Mesenchymal stem cell (in vitro differentiated cells and primary cell): ENCODE measurements at regions not wholly inside any gene's neighbourhood (a gene's known extent, or its start where the extent isn't known, plus 50 kb on each side); places are given as distances from the start of the nearest gene placed in this dataset.

ENCODE experiments used
- DNase-seq: peaks from one replicate; pipeline ENCODE4 v3.0.0-alpha.2; 2013
- H2AFZ ChIP-seq: one replicate; pipeline ENCODE4 v1.6.1; 2013; ENCODE audit warnings: low read depth, mild to moderate bottlenecking, control low read depth, inconsistent platforms, low read length, moderate library complexity
- H2AK5ac ChIP-seq: 2 replicates; pipeline ENCODE4 v1.6.1; 2013; ENCODE audit warnings: low read length, moderate library complexity, mild to moderate bottlenecking, inconsistent platforms; ENCODE audit not compliant: severe bottlenecking
- H2BK120ac ChIP-seq: one replicate; pipeline ENCODE4 v1.6.1; 2013; ENCODE audit warnings: low read depth, mild to moderate bottlenecking, inconsistent platforms, low read length, moderate library complexity
- H2BK12ac ChIP-seq, 2 experiments: one replicate each; pipeline ENCODE4 v1.6.1; 2013; ENCODE audit warnings: inconsistent platforms in 2 of 2, low read length in 2 of 2, mild to moderate bottlenecking in 2 of 2, moderate library complexity in 2 of 2, control low read depth in 1 of 2
- H2BK15ac ChIP-seq: one replicate; pipeline ENCODE4 v1.6.1; 2013; ENCODE audit warnings: mild to moderate bottlenecking, low read depth, inconsistent platforms; ENCODE audit not compliant: poor library complexity, severe bottlenecking
- H2BK5ac ChIP-seq: 2 replicates; pipeline ENCODE4 v1.6.1; 2013; ENCODE audit warnings: low read depth, mild to moderate bottlenecking, low read length, control low read depth, inconsistent platforms; ENCODE audit not compliant: poor library complexity, severe bottlenecking
- H3K14ac ChIP-seq, 2 experiments: one replicate each; pipeline ENCODE4 v1.6.1; 2013; ENCODE audit warnings: inconsistent platforms in 2 of 2, low read length in 2 of 2, control low read depth in 1 of 2, mild to moderate bottlenecking in 1 of 2, moderate library complexity in 1 of 2
- H3K18ac ChIP-seq, 2 experiments: one replicate each; pipeline ENCODE4 v1.6.1; 2013; ENCODE audit warnings: inconsistent platforms in 2 of 2, low read length in 2 of 2, control low read depth in 1 of 2, low read depth in 1 of 2, mild to moderate bottlenecking in 1 of 2
- H3K23ac ChIP-seq, 2 experiments: one replicate each; pipeline ENCODE4 v1.6.1; 2013; ENCODE audit warnings: inconsistent platforms in 2 of 2, low read length in 2 of 2, mild to moderate bottlenecking in 2 of 2, moderate library complexity in 2 of 2, control low read depth in 1 of 2
- H3K27ac ChIP-seq: 2 replicates; pipeline ENCODE4 v1.5.1; 2013; ENCODE audit warnings: mild to moderate bottlenecking, moderate library complexity, low read length, control low read depth, inconsistent platforms; ENCODE audit not compliant: poor library complexity, severe bottlenecking
- H3K27me3 ChIP-seq, 2 experiments: 2 replicates each; pipeline versions ENCODE4 v1.6.1 to v1.7.0; 2013; ENCODE audit warnings: low read length in 2 of 2, mild to moderate bottlenecking in 2 of 2, moderate library complexity in 2 of 2, control low read depth in 1 of 2, inconsistent platforms in 1 of 2; ENCODE audit not compliant: control insufficient read depth in 1 of 2, insufficient read depth in 1 of 2
- H3K36me3 ChIP-seq, 2 experiments: 2 replicates each; pipeline versions ENCODE4 v1.6.1 to v1.7.0; 2013; ENCODE audit warnings: low read length in 2 of 2, control low read depth in 1 of 2, inconsistent platforms in 1 of 2, low read depth in 1 of 2, mild to moderate bottlenecking in 1 of 2; ENCODE audit not compliant: insufficient read depth in 2 of 2, control insufficient read depth in 1 of 2
- H3K4ac ChIP-seq, 2 experiments: one replicate each; pipeline ENCODE4 v1.6.1; 2013; ENCODE audit warnings: inconsistent platforms in 2 of 2, low read length in 2 of 2, mild to moderate bottlenecking in 2 of 2, moderate library complexity in 2 of 2, control low read depth in 1 of 2, low read depth in 1 of 2
- H3K4me1 ChIP-seq: 2 replicates; pipeline ENCODE4 v1.6.1; 2013; ENCODE audit warnings: low read depth, low read length, control low read depth; ENCODE audit not compliant: control insufficient read depth, insufficient read depth
- H3K4me2 ChIP-seq: 2 replicates; pipeline ENCODE4 v1.6.1; 2013; ENCODE audit warnings: low read length, mild to moderate bottlenecking, inconsistent platforms; ENCODE audit not compliant: poor library complexity, severe bottlenecking
- H3K4me3 ChIP-seq, 2 experiments: 2 replicates each; pipeline versions ENCODE4 v1.5.1 to v1.7.0; 2013; ENCODE audit warnings: low read length in 2 of 2, mild to moderate bottlenecking in 2 of 2, control low read depth in 1 of 2, low read depth in 1 of 2; ENCODE audit not compliant: insufficient read depth in 1 of 2
- H3K79me1 ChIP-seq: replicated peaks from 2 replicates; pipeline ENCODE4 v1.6.1; 2013; ENCODE audit warnings: mild to moderate bottlenecking, control low read depth, low read length, inconsistent platforms; ENCODE audit not compliant: poor library complexity, severe bottlenecking
- H3K9ac ChIP-seq: 2 replicates; pipeline ENCODE4 v1.7.0; 2013; ENCODE audit warnings: mild to moderate bottlenecking, low read length, moderate library complexity
- H3K9me3 ChIP-seq: 2 replicates; pipeline ENCODE4 v1.7.0; 2013; ENCODE audit warnings: mild to moderate bottlenecking, low read length; ENCODE audit not compliant: control insufficient read depth
- H4K8ac ChIP-seq: one replicate; pipeline ENCODE4 v1.6.1; 2013; ENCODE audit warnings: inconsistent platforms, mild to moderate bottlenecking, low read length, moderate library complexity
- H4K91ac ChIP-seq: one replicate; pipeline ENCODE4 v1.6.1; 2013; ENCODE audit warnings: mild to moderate bottlenecking, low read length, inconsistent platforms
- WGBS: methylation state at CpG from one replicate; pipeline ENCODE4 v1.1.7; 2013; ENCODE audit warnings: mixed read lengths; 5-methylcytosine and 5-hydroxymethylcytosine counted together

DNA sequence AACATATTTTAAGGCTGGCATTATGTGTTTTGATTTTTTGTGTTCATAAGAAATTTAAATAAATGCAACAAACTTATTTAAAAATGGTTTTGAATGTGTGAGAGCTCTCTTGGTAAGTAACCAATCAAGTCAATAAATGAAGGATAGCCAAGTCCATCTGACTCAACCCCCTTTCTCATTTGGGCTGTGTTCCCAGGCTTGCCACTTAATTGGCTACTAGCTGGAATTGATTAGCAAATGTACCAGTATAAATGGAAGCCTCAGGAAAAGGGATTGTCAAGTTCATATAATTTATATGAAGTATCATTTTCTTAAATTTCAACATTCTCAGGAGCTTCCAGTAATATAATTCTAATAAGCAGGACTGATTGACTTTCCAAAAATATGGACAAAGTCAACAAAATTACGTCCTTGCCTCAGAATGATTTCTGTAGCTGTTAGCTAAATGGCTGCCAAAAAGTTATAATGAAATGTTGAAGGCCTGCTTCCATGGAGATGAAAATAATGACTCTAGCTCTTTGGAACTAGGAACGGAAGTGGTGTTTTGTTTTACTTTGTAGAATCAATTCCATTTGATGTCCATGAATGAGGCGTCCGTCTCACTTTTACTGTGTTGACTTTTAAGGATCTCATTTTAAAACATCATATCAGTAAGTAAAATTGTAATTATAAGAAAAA is 614.9 kb downstream of the CDH26 start:
- H3K27ac ChIP-seq = no peak overlapping the region
- H2BK120ac ChIP-seq = no peak overlapping the region
- no peaks in the 10 kb centered on the region for H3K4me1 ChIP-seq
- peak overlapping the region; percentile 7 for H3K9ac ChIP-seq
- DNase-seq = no peak
- H3K14ac ChIP-seq = no peak overlapping the region
- H3K4ac ChIP-seq = no peak overlapping the region
- H2AFZ ChIP-seq = no peak overlapping the region
- H4K8ac ChIP-seq = no peak overlapping the region
- no peak overlapping the region for H3K4me2 ChIP-seq
- no peaks in the 10 kb centered on the region for H3K36me3 ChIP-seq
- H2BK15ac ChIP-seq = no peak overlapping the region
- H2BK12ac ChIP-seq = no peak overlapping the region
- no peaks in the 10 kb centered on the region for H3K9me3 ChIP-seq
- H4K91ac ChIP-seq = no peak overlapping the region
- no peak overlapping the region for H3K23ac ChIP-seq
- no peak overlapping the region for H3K4me3 ChIP-seq
- WGBS = 54% methylated on average over 2 of the region's 4 CpGs
- no peaks in the 10 kb centered on the region for H3K27me3 ChIP-seq
- no peak overlapping the region for H3K18ac ChIP-seq
- H2AK5ac ChIP-seq = no peak overlapping the region
- H3K79me1 ChIP-seq = no peaks in the 10 kb centered on the region
- H2BK5ac ChIP-seq = no peak overlapping the region

DNA sequence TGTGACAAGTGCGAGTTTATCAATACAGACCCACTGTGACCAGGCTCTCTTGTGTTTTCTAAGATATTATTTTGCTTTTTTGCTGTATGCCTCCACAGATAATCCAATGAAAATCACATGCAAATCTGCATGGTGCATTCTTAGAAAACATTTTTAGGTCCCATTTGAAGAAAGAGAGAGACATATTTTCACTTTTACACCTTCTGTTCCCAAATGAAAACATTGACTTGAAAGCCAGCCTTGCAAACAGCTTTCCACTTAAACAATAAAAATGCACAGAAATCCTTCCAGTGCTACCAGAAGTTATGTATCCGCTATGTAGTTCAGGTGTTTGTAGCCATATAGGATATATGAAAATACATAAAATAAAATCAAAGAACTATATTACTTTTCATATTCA is 618.0 kb downstream of the CDH26 start:
- no peak overlapping the region for H3K23ac ChIP-seq
- no peak overlapping the region for H3K18ac ChIP-seq
- H4K8ac ChIP-seq = no peak overlapping the region
- no peak for DNase-seq
- no peaks in the 10 kb centered on the region for H3K9me3 ChIP-seq
- H2BK5ac ChIP-seq = no peak overlapping the region
- H3K4me3 ChIP-seq = no peak overlapping the region
- H3K4me1 ChIP-seq = no peaks in the 10 kb centered on the region
- no peak overlapping the region for H3K27ac ChIP-seq
- H3K4me2 ChIP-seq = no peak overlapping the region
- H3K36me3 ChIP-seq = no peaks in the 10 kb centered on the region
- no peak overlapping the region for H2BK15ac ChIP-seq
- no peak overlapping the region for H2AK5ac ChIP-seq
- no peak overlapping the region for H3K9ac ChIP-seq
- H2BK12ac ChIP-seq = no peak overlapping the region
- H3K4ac ChIP-seq = no peak overlapping the region
- H2AFZ ChIP-seq = no peak overlapping the region
- H4K91ac ChIP-seq = no peak overlapping the region
- WGBS = 100% methylated on average over 1 of the region's 2 CpGs
- no peaks in the 10 kb centered on the region for H3K79me1 ChIP-seq
- H3K14ac ChIP-seq = no peak overlapping the region
- H2BK120ac ChIP-seq = no peak overlapping the region
- no peaks in the 10 kb centered on the region for H3K27me3 ChIP-seq

DNA sequence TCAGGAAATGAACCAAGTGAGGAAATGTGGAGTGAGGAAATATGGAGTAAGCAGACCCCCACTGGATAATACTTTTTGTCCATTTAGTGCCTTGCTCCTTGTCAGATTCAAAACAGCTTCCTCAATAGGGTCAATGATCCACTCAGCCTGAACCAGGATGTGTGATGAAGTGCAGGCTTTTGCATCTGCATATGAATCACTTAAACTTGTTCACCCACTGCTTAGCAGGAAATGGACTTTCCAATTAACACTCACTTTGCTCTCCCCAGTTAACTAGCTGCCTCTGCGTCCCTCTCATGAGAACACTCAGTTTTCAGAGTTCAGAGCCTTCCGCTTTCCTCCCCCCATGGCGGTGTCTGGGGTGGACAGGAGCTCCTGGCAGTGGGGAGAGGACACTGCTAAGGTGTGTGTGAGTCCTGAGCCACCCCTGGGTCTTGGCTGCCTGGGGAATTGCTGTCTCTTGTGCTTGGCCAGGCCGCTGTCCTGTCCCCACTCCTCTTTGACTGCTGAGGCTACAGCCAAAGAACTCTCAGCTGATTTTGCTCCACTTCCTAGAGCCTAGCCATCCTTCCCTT is 621.8 kb downstream of the CDH26 start:
- no peak overlapping the region for H2BK12ac ChIP-seq
- DNase-seq = no peak
- H3K18ac ChIP-seq = no peak overlapping the region
- H2BK5ac ChIP-seq = no peak overlapping the region
- H2BK120ac ChIP-seq = no peak overlapping the region
- H3K14ac ChIP-seq = no peak overlapping the region
- H2AFZ ChIP-seq = no peak overlapping the region
- H3K4ac ChIP-seq = no peak overlapping the region
- no peak overlapping the region for H2AK5ac ChIP-seq
- no peak overlapping the region for H4K8ac ChIP-seq
- H3K36me3 ChIP-seq = no peaks in the 10 kb centered on the region
- no peak overlapping the region for H3K9ac ChIP-seq
- H2BK15ac ChIP-seq = no peak overlapping the region
- no peak overlapping the region for H3K4me2 ChIP-seq
- WGBS = 56% methylated on average over 2 of the region's 4 CpGs
- no peak overlapping the region for H3K27ac ChIP-seq
- no peaks in the 10 kb centered on the region for H3K4me1 ChIP-seq
- no peaks in the 10 kb centered on the region for H3K79me1 ChIP-seq
- no peak overlapping the region for H3K4me3 ChIP-seq
- H3K27me3 ChIP-seq = no peaks in the 10 kb centered on the region
- no peak overlapping the region for H3K23ac ChIP-seq
- H3K9me3 ChIP-seq = no peaks in the 10 kb centered on the region
- no peak overlapping the region for H4K91ac ChIP-seq

DNA sequence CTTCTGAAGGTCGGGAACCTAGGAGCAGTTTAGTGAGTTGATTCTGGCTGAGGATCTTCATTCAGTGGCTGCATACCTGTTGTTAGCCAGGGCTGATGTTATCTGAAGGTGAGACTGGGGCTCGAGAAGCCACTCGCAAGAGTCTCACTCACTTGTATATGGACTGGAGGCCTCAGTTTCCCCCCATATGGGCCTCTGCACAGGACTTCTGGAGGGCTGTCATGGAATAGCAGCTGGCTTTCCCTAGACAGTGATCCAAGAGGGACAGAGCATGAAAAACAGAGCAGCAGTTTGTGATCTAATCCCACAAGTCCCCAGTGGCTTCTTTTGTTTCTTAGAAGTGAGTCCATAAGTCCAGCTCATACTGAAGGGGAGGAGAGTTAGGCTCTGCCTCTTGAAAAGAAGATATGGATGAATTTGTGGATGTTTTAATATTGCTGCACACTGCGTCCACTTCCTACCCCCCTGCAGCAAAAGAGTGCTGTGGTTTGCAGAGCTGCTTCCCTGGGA is 623.4 kb downstream of the CDH26 start:
- Histone ChIP-seq H3K23ac (no peak overlapping the region), H3K4me1 (no peaks in the 10 kb centered on the region), H3K14ac (no peak overlapping the region), H2BK12ac (no peak overlapping the region), H2BK120ac (no peak overlapping the region), H3K36me3 (no peaks in the 10 kb centered on the region), H3K18ac (no peak overlapping the region), H2BK15ac (no peak overlapping the region), H2AFZ (no peak overlapping the region), H3K4me3 (no peak overlapping the region), H4K8ac (no peak overlapping the region), H3K27me3 (peaks cover 0 to 2% of the 10 kb centered on the region in 2 experiments), H3K9ac (no peak overlapping the region), H3K9me3 (no peaks in the 10 kb centered on the region), H2AK5ac (no peak overlapping the region), H3K4me2 (no peak overlapping the region), H3K79me1 (no peaks in the 10 kb centered on the region), H3K27ac (no peak overlapping the region), H2BK5ac (no peak overlapping the region), H4K91ac (no peak overlapping the region), H3K4ac (no peak overlapping the region)
- DNase-seq = no peak
- 73% methylated on average over 4 of the region's 4 CpGs for WGBS
